Dedifferentiated amniotic fluid mesenchymal stem cell (primary cell): ENCODE measurements at regions not wholly inside any gene's neighbourhood (a gene's known extent, or its start where the extent isn't known, plus 50 kb on each side); places are given as distances from the start of the nearest gene placed in this dataset.

Experiments
- DNase-seq: peaks from one replicate; pipeline ENCODE4 v3.0.0-alpha.2; 2016; ENCODE audit errors: extremely low spot score

DNA sequence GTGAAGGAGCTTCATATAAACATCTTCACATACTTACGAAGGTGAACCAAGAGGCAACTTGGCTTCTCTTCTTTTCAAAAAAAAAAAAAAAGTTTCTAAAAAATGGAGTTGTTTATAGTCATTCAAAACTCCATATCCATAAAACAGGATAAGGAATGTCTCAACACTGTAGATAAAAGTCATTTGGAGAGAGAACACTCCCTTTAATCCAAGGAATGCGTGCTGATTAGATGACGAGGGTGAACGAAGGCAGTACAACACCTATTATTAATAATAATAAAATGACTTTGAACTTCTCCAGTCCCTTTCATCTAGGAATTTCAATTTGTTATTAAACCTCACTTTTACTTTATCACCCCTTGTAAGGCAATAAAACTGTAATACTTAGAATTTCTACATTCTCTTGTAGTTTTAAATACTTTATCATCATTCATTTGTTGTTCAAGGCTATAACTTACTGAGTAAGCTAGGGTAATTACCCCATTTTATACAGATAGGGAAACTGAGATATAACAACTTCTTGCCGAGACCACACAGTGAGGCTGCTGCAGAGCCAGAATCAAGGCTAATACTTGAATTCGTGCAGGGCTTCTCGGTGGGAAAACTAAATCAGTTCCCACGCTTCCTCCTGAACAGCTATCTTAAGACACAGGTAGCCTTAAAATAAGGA is 377.1 kb downstream of the EFNA5 start:
- DNase-seq: no peak

DNA sequence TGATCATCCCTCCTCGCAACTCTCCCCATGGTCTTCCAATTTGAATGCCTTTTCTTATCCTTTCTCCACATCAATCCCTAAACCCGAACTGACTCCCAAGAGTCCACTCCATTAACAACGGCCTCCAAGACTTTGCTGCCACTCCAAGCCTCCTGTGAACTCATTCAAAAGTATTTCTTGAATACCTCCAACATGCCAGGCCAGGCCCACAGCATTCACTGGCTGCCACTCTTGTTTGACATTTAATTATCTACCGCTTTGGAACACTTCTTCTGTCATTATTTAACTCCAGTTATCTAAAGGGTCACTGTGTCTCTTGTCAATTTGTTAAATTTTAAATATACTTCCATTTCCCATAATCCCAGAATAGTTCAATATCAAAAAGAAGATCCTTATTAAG is 378.9 kb downstream of the EFNA5 start:
- DNase-seq: no peak

DNA sequence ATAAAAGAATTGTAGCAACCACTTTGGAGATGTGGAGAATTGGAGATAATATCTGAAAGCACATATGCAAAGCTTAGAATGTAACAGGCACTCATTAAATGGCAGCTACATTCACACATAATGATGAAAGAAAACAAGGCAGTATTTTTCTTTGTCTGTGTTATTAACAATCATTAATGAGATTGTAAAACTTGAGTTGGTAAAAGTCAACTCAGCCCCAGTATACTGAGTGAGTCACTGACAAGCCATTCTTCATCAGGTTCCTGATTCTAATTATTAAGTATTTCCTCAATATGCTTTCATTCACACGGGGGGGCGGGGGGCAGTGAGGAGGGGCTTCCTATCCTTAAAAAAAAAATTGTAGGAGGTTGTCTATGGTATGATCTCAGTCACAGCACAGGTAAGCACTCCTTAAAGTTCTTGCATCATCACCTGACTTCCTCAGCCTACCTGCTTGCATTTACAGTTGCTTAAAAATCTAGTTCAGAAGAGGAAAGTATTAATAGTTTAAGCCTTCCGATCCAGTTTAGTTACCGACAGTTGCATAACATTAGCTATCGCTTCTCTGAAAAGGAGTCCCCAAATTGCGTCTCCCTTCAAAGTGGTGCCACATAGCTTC is 379.8 kb downstream of the EFNA5 start:
- DNase-seq: no peak

DNA sequence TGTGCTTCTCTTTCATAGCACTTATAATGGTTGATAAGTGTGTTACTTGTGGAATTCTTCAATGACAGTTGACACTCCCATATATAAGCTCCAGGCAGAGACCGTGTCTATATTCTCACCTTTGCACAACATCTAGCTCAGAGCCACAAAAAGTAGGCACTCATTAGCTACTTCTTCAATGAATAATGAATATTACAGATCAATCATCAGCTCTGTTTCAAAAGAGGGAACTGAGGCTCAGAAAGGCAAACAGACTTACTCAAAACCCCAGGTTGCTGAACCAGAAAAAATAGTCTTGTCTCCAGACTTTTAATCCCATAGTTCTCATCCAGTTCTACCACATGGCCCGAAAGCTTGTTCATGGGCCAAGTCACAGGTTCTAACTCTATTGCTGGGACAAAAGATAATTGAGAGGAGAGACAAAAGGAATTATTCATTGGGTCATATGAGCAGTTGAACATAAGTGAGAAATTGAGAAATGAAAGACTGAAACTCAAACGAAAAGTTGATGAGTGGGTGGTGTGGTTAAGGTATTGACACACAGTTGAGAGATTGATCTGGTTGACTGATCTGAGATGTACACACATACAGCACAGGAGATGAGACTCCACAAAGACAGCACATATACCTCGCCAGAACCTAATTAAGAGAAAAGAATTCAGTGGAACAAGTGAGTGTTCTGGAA is 381.6 kb downstream of the EFNA5 start:
- no peak for DNase-seq

DNA sequence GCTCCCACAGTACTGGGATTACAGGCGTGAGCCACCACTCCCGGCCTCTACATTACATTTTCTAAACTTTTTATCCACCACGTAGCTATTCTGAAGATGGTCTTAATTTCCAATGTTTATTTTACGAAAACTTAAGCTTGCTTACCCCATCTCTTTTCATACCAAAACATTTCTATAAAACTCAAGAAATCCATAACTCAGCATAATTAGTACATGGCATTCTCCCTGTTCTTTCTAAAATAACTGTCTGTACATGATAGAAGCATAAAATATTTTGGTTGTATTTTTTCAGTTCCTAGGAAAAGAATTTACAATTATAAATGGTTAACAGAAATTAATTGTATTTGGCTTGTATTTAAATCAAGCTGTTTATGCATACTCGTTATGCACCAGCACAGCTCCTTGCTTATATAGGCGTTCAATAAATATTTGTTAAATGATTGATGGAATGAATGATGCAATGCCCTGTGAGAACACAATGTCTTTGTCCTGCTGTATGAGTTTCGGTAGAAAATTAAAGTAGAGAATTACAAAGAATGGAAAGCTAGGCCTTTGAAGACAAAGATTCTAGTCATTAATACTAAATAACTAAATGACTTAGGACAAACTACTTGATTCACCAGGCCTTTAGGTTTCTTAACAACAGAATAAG is 384.2 kb downstream of the EFNA5 start:
- DNase-seq: no peak

DNA sequence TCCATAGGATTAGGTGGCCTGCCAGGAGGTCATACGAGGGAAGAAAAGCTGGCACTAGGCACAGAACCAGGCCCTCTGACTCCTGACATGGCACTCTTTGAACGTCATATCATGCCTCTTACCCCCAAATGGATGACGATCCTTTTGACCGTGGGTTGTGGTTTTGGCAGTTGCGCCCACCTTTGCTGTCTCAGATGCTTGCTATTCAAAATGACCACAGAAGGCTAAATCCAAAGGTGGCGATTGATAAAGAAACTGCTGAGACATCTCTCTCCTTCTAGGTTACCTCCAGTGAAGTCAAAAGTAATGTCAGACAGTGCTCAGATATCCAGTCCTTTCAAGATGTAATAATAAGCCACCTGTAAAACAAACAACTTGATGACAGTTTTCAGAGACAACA is 385.0 kb downstream of the EFNA5 start:
- no peak for DNase-seq

DNA sequence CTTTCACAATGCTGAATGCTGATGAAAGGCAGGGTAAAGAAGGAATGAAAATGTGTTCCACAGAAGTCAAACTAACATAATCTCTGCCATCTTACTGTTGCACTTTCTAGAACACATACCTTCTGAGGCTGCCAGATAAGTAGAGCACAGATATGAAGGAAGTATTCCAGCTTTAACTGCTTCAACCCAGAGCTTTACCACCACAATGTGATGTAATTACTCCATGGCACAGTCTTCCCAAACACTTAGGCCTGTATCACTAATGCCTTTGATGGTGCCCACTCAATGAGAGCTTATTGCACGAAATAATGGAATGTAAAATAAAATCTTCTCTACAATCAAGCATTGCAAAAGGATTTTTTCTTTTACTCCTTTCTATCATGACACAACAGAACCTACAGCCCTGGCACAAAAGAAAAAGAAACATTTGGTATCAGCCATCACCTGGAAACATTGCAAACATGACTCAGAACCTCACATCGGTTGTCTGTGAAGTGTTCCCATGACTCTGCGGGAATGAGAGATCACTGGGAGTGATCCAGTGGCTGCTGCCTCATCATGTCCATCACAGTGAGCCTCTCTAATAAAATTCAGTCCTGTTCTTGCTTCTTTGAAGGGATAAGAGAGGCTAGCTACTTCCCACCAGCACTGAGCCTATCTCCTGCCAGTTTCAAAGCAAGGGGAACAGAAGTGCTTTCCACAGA is 385.8 kb downstream of the EFNA5 start:
- no peak for DNase-seq

DNA sequence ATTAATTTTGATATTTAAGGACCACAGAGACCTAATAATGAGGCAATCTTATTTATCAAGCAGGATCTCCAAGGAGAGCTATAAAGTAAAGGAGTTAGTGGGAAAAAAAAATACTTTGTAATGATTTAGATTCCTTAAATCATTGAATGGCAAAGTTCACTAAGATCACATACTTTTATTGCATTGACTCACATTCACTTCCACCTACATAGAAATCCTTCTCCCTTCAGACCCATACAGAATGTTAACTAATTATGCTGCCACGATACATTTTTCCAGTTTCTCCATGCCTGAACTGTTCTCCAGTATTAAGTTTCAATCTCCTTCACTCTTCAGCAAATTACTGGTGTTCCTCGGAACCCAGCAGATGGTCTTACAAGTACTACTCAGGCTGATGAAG is 388.7 kb downstream of the EFNA5 start:
- no peak for DNase-seq

DNA sequence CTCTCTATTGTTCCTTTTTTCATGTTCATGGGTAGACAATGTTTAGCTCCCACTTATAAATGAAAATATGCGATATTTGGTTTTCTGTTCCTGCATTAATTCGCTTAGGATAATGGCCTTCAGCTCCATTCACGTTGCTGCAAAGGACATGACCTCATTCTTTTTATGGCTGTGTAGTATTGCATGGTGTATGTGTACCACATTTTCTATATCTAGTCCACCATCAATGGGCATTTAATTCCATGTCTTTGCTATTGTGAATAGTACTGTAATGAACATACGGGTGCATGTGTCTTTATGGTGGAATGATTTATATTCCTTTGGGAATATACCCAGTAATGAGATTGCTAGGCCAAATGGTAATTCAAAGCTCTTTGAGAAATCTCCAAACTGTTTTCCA is 392.0 kb downstream of the EFNA5 start:
- no peak for DNase-seq

DNA sequence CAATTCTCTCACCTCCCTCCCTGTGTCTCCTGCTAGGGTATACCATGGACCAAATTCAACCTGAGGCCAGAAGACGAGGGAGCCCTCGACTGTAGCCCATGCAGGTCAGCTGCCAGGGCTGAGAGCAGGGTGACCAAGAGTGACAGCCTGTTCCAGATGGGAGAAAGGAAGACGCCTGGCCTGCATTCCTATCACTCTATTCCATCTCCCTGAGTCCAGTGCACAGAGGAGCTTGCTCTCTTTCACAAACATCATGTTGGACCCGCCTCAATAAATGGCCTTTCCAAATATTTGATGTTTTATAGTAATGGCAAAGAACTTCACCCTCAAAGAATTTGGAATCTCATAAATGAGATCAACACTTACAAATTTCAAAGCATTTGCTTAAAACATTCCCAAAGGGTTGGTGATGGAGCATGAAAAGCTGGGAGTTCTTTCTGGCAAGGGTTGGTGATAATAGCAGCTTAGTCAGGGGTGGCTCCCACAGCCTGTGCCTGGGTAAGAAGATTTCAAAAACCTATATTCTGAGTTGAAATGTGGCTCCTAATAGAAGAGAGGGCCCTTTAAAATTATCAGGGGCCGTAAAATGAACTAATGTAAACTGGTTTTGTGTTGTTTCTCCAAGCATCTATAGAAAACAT is 393.1 kb downstream of the EFNA5 start:
- no peak for DNase-seq

DNA sequence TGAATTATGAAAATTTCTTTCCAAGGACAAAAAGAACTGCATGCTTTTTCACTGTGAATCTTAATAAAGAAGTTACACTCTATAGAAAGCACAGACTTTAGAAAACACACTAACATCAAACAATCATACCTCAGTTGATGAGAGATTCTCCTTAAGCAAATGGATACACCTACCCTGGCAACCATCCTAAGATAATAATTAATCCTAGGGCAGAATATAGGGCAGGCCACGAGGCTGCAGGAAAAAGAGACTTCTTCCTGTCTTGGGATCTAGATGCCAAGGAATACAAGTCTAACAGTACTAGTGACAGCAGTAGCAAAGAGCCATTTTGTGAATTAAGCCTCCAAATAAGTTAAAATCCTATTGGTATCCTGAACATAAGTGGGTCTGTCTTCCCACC is 395.4 kb downstream of the EFNA5 start:
- no peak for DNase-seq

DNA sequence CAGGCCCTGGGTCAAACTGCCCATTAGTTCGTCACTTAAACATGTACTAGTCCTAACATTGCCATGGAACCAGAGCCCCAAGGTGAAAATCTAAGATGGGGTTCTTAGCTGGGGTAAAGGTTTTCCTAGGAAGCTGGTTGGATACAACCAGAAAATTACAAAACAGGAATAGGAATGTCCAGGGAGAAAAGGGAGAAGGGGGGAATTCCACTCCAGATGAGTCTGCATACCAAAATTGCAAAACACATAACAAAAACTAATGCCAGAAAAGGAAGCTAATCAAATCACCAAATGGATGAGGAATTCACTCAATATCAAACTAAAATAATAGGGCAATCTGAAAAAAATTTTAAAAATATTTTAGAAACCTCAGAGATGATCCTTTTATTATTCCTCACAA is 396.2 kb downstream of the EFNA5 start:
- DNase-seq: no peak

DNA sequence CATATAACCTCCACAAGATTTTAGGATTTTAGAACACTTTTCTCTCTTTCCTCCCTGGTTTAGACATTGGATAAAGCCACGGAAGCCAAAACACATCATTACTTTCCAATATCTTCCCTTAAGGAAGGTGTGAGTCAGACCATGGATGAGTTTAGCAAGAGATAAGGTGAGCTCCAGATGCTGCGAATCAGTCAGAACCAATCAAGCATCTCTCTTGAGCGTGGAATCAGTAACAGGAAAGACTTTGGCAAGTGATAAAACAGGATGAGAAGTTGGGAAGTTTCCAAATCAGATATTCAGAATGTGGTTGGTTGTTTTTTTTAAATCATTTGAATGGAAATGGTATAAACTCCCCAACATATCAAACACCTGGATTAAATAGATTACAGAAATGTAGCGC is 397.8 kb downstream of the EFNA5 start:
- DNase-seq: no peak

DNA sequence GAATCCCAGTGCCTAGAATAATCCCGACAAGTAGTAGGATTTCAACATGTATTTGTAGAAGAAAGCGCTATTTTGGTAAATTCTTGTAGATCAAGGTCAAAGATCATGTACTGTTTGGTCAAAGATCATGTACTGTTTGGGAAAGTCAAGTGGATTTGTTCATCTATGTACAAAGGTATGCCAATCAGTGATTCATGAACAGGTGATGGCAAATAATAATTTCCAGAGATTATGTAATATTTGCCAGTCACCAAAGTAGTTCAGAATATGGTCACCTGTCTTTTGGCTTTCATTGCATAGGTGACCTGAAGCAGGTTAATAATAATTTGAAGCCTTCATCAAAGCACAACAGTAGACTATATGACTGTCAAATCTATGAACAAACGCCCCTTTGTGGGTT is 398.2 kb downstream of the EFNA5 start:
- no peak for DNase-seq

DNA sequence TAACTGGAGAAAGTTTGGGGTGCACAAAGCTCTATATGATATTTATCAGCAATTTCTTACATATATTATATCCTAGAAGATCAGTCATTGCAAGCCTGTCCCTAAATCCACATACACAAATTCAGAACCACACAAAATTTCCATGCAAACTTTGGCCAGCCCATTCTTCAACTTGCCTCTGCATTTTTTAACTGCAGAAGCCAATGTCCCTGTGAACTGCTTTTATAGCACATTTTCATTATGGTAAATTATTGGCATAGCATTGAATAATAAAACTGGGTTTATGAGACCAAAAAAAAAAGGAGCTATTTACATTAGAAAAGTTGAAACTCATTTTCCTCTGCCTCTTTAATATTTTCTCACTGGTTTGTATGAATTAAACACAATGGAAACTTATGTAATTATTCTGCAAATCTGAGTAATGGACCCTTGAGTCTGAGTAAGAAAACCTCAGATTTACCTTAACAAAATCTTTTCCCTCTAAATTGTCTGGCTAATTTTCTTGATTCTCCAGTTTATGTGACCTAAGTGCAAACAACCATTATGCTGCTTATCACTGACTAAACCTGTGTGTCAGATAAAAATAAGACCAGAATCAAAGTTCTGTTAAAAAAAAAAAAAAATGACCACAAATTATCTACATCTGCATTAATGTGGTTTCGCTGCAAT is 398.9 kb downstream of the EFNA5 start:
- DNase-seq: no peak

DNA sequence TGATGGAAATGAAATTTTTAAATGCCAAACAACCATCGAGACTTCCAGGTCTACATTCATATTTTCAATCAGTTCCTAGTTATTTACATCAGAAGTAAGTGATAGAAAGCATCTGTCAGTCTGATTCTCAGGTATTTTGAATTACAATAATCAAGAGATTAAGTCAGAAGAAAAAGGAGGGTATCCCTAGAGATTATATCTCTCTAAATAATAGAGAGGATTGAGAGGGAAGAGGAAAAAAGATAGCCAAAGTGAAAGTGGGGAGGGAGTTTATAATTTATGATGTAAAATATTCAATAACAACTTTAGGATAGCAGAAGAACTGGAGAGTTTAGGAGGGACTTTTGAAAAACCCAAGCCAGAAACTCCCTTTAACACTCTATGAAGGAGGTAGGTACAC is 400.2 kb downstream of the EFNA5 start:
- DNase-seq: no peak

DNA sequence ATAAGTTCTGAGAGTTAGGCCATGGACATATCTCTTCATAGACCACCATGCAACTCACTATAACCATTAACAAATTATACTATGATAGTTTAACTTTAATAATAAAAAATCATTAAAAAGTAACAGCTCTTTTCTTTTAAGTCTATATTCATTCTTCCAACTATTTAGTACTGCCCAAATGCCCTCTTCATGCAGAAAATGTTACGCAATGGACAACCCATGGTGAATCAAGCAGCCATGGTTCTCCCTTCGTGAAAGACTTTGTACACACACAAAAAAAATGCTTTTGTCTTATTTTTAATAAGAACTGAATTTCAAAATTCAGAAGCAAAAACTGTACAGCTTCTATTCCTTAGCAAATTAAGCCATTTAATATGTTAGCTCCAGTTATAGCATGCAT is 401.1 kb downstream of the EFNA5 start:
- no peak for DNase-seq

DNA sequence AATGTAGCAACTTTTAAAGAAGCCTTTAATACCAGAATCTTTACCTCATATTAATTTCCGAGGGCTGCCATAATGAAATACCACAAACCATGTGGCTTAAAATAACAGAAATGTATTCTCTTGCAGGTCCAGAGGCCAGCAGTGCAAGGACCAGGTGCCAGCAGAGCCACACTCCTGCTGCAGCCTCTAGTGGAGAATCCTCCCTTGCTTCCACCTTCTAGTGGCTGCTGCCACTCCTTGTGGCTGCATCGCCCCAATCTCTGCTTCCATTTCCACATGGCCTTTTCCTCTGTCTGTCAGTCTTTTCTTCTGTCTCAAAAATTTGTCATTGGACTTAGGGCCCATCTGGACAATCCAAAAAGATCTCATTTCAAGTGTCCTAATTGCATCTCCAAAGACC is 401.5 kb downstream of the EFNA5 start:
- no peak for DNase-seq

DNA sequence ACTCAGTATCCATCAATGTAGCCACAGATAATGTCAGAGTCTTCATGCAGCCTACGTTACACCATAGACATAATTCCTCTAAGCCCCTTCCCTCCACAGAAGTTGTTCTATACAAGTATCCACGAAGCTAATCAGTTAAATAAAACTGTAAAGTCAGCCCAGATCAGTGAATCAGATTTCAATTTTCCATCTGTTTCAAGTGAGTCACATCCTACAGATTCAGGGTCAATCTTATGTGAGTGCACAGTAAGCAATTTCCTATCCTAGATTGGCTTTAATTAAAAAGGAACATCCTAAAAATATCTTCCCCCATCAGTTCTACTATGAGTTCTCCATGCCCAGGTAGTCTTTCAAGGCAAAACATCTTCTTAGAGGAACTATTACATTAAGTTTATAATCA is 402.5 kb downstream of the EFNA5 start:
- no peak for DNase-seq

DNA sequence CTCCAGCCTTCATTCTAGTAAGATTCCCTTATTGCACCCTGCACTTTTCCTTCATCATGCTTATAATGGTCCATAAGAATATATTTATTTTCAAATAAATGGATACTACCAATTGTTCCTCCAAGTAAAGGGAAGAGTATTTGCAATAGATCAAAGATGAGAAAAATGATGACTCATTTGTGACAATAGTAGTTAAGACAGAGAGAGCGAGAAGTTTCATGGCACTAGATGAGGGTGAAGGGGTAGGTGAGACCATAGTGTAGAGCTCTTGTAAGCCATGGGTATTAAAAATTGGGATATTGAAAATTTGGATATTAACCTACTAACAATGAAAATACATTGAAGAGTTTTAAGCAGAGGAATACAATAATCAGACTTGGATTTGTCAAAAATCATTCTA is 404.6 kb downstream of the EFNA5 start:
- no peak for DNase-seq

DNA sequence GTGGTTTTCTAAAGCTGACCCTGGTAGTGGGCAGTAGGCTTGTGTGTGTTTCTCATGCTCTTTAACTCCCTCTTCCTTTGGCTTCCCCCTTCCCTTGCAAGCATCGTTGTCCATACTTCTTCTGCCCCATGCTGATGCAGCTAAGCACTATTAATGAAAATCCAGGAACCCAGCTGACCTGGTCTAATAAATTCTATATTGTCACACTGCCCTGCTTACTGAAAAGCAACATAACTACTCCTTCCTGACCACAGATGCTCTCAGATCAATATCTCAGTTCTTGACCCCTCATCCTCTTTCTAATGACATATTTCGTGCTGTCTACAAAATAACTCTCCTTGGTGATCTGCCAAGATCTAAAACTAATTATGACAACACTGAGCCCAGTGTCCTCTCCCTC is 405.5 kb downstream of the EFNA5 start:
- no peak for DNase-seq
